ENCODE measurements at regions not wholly inside any gene's neighbourhood (a gene's known extent, or its start where the extent isn't known, plus 50 kb on each side); places are given as distances from the start of the nearest gene placed in this dataset.

GRCh38 chr7:67857698-67858097 lies 861.1 kb downstream of the TYW1 start:
- H3K9ac ChIP-seq (ENCODE audit: low read depth in 1 of 2, low read length in 2 of 2): no peak overlapping the region
- H3K36me3 ChIP-seq (ENCODE audit: control insufficient read depth in 4 of 4, insufficient read depth in 3 of 4, low read depth in 1 of 4, low read length in 3 of 4): no peaks in the 10 kb centered on the region
- 70% methylated on average over 10 of the region's 10 CpGs for WGBS
- no peak overlapping the region for H3K27ac ChIP-seq (ENCODE audit: low read depth in 1 of 2, low read length in 2 of 2)
- no peak for DNase-seq (ENCODE audit: low spot score)
- peaks cover 0 to 14% (median 8%) of the 10 kb centered on the region in 4 donors for H3K4me1 ChIP-seq (ENCODE audit: control insufficient read depth in 4 of 4, insufficient read depth in 4 of 4, low read length in 3 of 4)
- TF ChIP-seq, protein P1, sequence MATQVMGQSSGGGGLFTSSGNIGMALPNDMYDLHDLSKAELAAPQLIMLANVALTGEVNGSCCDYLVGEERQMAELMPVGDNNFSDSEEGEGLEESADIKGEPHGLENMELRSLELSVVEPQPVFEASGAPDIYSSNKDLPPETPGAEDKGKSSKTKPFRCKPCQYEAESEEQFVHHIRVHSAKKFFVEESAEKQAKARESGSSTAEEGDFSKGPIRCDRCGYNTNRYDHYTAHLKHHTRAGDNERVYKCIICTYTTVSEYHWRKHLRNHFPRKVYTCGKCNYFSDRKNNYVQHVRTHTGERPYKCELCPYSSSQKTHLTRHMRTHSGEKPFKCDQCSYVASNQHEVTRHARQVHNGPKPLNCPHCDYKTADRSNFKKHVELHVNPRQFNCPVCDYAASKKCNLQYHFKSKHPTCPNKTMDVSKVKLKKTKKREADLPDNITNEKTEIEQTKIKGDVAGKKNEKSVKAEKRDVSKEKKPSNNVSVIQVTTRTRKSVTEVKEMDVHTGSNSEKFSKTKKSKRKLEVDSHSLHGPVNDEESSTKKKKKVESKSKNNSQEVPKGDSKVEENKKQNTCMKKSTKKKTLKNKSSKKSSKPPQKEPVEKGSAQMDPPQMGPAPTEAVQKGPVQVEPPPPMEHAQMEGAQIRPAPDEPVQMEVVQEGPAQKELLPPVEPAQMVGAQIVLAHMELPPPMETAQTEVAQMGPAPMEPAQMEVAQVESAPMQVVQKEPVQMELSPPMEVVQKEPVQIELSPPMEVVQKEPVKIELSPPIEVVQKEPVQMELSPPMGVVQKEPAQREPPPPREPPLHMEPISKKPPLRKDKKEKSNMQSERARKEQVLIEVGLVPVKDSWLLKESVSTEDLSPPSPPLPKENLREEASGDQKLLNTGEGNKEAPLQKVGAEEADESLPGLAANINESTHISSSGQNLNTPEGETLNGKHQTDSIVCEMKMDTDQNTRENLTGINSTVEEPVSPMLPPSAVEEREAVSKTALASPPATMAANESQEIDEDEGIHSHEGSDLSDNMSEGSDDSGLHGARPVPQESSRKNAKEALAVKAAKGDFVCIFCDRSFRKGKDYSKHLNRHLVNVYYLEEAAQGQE (IDR thresholded peaks at IDR 0.05): no peak
- TF ChIP-seq, protein P2, sequence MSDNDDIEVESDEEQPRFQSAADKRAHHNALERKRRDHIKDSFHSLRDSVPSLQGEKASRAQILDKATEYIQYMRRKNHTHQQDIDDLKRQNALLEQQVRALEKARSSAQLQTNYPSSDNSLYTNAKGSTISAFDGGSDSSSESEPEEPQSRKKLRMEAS (IDR thresholded peaks at IDR 0.05): no peak
- no peak for TF ChIP-seq NR2F2 (IDR thresholded peaks at IDR 0.05)
- TF ChIP-seq YY1 (IDR thresholded peaks at IDR 0.05): no peak
- TF ChIP-seq RXRA (IDR thresholded peaks at IDR 0.05): no peak
- no peak for TF ChIP-seq FOXA1 (IDR thresholded peaks at IDR 0.05)
- no peak for TF ChIP-seq TAF1 (conservative IDR thresholded peaks at IDR 0.05)
- TF ChIP-seq SP1 (IDR thresholded peaks at IDR 0.05): no peak
- no peak for TF ChIP-seq EGR1 (IDR thresholded peaks at IDR 0.05; ENCODE audit: low read depth in 2 of 2)
- no peak for TF ChIP-seq HNF4A (conservative IDR thresholded peaks at IDR 0.05)
- TF ChIP-seq HNF4G (IDR thresholded peaks at IDR 0.05): no peak
- no peak for TF ChIP-seq RAD21 (IDR thresholded peaks at IDR 0.05)
- no peak for TF ChIP-seq ATF3 (IDR thresholded peaks at IDR 0.05)
- peaks cover 0 to 5% (median 4%) of the 10 kb centered on the region in 4 donors for H3K9me3 ChIP-seq (ENCODE audit: control insufficient read depth in 4 of 4, low read length in 3 of 4)
- no peaks in the 10 kb centered on the region for H3K27me3 ChIP-seq (ENCODE audit: control insufficient read depth in 4 of 4, insufficient read depth in 4 of 4, low read length in 3 of 4)
- H3K4me3 ChIP-seq (ENCODE audit: low read depth in 1 of 3, low read length in 3 of 3): no peak overlapping the region

DNA sequence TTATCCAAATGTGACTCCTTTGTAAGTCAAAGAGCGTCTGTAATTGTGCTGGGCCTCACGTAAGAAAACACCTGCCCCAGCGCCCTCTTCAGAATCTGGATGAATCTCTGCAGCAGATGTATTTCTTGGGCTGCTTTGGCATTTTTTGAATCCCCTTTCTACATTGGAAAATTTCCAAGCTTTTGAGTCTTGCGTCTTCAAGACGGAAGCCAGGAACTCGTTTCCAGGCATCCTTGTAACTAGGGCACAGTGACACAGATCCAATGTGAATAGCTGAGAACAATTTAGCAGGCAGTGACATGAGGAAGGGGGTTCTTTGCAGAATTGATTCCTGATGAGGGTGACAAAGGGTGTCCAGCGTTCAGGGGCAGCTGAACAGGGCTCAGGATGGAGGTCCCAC lies 862.3 kb downstream of the TYW1 start:
- Histone ChIP-seq H3K27ac (ENCODE audit: low read depth in 1 of 2, low read length in 2 of 2) (no peak overlapping the region), H3K4me3 (ENCODE audit: low read depth in 1 of 3, low read length in 3 of 3) (no peak overlapping the region), H3K4me1 (ENCODE audit: control insufficient read depth in 4 of 4, insufficient read depth in 4 of 4, low read length in 3 of 4) (peaks cover 0 to 14% (median 8%) of the 10 kb centered on the region in 4 donors), H3K9ac (ENCODE audit: low read depth in 1 of 2, low read length in 2 of 2) (no peak overlapping the region), H3K27me3 (ENCODE audit: control insufficient read depth in 4 of 4, insufficient read depth in 4 of 4, low read length in 3 of 4) (no peaks in the 10 kb centered on the region), H3K9me3 (ENCODE audit: control insufficient read depth in 4 of 4, low read length in 3 of 4) (peaks cover 0 to 5% (median 4%) of the 10 kb centered on the region in 4 donors), H3K36me3 (ENCODE audit: control insufficient read depth in 4 of 4, insufficient read depth in 3 of 4, low read depth in 1 of 4, low read length in 3 of 4) (no peaks in the 10 kb centered on the region)
- WGBS: 86% methylated on average over 7 of the region's 7 CpGs
- no peak for DNase-seq (ENCODE audit: low spot score)
- TF ChIP-seq NR2F2 (IDR thresholded peaks at IDR 0.05) (no peak), SP1 (IDR thresholded peaks at IDR 0.05) (no peak)

DNA sequence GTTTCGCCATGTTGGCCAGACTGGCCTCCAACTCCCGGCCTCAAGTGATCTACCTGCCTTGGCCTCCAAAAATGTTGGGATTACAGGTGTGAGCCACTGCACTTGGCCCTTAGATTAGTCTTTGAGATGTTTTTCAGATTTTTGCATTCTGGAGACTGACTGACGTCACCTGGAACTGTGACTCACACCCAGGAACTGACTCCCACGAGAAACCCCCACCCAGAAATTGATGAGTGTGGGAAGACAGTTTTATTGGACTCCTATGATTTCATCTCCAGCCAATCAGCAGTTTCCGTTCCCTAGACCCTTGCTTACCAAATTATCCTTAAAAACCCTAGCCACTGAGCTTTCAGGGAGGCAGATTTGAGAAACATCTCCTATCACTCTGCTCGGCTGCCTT lies 867.3 kb downstream of the TYW1 start:
- no peaks in the 10 kb centered on the region for H3K27me3 ChIP-seq (ENCODE audit: control insufficient read depth in 4 of 4, insufficient read depth in 4 of 4, low read length in 3 of 4)
- no peak for TF ChIP-seq RXRA (IDR thresholded peaks at IDR 0.05)
- TF ChIP-seq JUND (IDR thresholded peaks at IDR 0.05): no peak
- TF ChIP-seq FOXA1 (IDR thresholded peaks at IDR 0.05): no peak
- TF ChIP-seq HNF4A (conservative IDR thresholded peaks at IDR 0.05): no peak
- no peak for TF ChIP-seq FOXA2 (IDR thresholded peaks at IDR 0.05)
- no peak for TF ChIP-seq HNF4G (IDR thresholded peaks at IDR 0.05)
- TF ChIP-seq ATF3 (IDR thresholded peaks at IDR 0.05): no peak
- no peak for TF ChIP-seq NR2F2 (IDR thresholded peaks at IDR 0.05)
- TF ChIP-seq, protein P3, sequence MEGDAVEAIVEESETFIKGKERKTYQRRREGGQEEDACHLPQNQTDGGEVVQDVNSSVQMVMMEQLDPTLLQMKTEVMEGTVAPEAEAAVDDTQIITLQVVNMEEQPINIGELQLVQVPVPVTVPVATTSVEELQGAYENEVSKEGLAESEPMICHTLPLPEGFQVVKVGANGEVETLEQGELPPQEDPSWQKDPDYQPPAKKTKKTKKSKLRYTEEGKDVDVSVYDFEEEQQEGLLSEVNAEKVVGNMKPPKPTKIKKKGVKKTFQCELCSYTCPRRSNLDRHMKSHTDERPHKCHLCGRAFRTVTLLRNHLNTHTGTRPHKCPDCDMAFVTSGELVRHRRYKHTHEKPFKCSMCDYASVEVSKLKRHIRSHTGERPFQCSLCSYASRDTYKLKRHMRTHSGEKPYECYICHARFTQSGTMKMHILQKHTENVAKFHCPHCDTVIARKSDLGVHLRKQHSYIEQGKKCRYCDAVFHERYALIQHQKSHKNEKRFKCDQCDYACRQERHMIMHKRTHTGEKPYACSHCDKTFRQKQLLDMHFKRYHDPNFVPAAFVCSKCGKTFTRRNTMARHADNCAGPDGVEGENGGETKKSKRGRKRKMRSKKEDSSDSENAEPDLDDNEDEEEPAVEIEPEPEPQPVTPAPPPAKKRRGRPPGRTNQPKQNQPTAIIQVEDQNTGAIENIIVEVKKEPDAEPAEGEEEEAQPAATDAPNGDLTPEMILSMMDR (IDR thresholded peaks at IDR 0.05; ENCODE audit: low read depth, low read length, missing input control): no peak
- H3K27ac ChIP-seq (ENCODE audit: low read depth in 1 of 2, low read length in 2 of 2): no peak overlapping the region
- H3K9ac ChIP-seq (ENCODE audit: low read depth in 1 of 2, low read length in 2 of 2): no peak overlapping the region
- H3K4me1 ChIP-seq (ENCODE audit: control insufficient read depth in 4 of 4, insufficient read depth in 4 of 4, low read length in 3 of 4): no peaks in the 10 kb centered on the region
- peaks cover 0 to 5% (median 4%) of the 10 kb centered on the region in 4 donors for H3K9me3 ChIP-seq (ENCODE audit: control insufficient read depth in 4 of 4, low read length in 3 of 4)
- H3K4me3 ChIP-seq (ENCODE audit: low read depth in 1 of 3, low read length in 3 of 3): no peak overlapping the region
- DNase-seq (ENCODE audit: low spot score): no peak
- 75% methylated on average over 6 of the region's 6 CpGs for WGBS
- no peaks in the 10 kb centered on the region for H3K36me3 ChIP-seq (ENCODE audit: control insufficient read depth in 4 of 4, insufficient read depth in 3 of 4, low read depth in 1 of 4, low read length in 3 of 4)
